Dedifferentiated amniotic fluid mesenchymal stem cell (primary cell): ENCODE measurements at regions not wholly inside any gene's neighbourhood (a gene's known extent, or its start where the extent isn't known, plus 50 kb on each side); places are given as distances from the start of the nearest gene placed in this dataset.
"Not testable (repeated sequence)": the region's sequence is repeated elsewhere in the genome, so short reads cannot be mapped to it uniquely, and the experiment has no call there.

Source experiments
- DNase-seq: peaks from one replicate; pipeline ENCODE4 v3.0.0-alpha.2; 2016; ENCODE audit errors: extremely low spot score

- no peak for DNase-seq
These were observed 859.9 kb upstream of the SLC10A2 start for GRCh38 chr13:103926118-103926517.

GRCh38 chr13:103908911-103909310 is 842.7 kb upstream of the SLC10A2 start:
- no peak for DNase-seq

GRCh38 chr13:103908274-103908673 is 842.1 kb upstream of the SLC10A2 start:
- no peak for DNase-seq

- no peak for DNase-seq
These were observed 837.6 kb upstream of the SLC10A2 start for GRCh38 chr13:103903790-103904189.

- DNase-seq, result no peak
These were observed 832.3 kb upstream of the SLC10A2 start for GRCh38 chr13:103898481-103898880.

- DNase-seq, result no peak
These were observed 829.8 kb upstream of the SLC10A2 start for GRCh38 chr13:103895835-103896531.

- DNase-seq, result no peak
These were observed 828.4 kb upstream of the SLC10A2 start for GRCh38 chr13:103894626-103895025.

- DNase-seq, result no peak
These were observed 818.0 kb upstream of the SLC10A2 start for GRCh38 chr13:103884101-103884723.

- no peak for DNase-seq
These were observed 817.5 kb upstream of the SLC10A2 start for GRCh38 chr13:103883698-103884097.

- DNase-seq, result peak; percentile 94
These were observed 816.9 kb upstream of the SLC10A2 start for GRCh38 chr13:103883164-103883563.

GRCh38 chr13:103880146-103880545 is 813.9 kb upstream of the SLC10A2 start:
- DNase-seq, result not testable (repeated sequence)

GRCh38 chr13:103878891-103879605 is 812.8 kb upstream of the SLC10A2 start:
- DNase-seq, result no peak

- DNase-seq, result no peak
These were observed 810.4 kb upstream of the SLC10A2 start for GRCh38 chr13:103876571-103876970.

- no peak for DNase-seq
These were observed 807.5 kb upstream of the SLC10A2 start for GRCh38 chr13:103873725-103874124.

- no peak for DNase-seq
These were observed 799.8 kb upstream of the SLC10A2 start for GRCh38 chr13:103866048-103866447.

- no peak for DNase-seq
These were observed 796.3 kb upstream of the SLC10A2 start for GRCh38 chr13:103862525-103862924.

GRCh38 chr13:103859952-103860351 is 793.7 kb upstream of the SLC10A2 start:
- DNase-seq, result no peak

GRCh38 chr13:103852036-103852435 is 785.8 kb upstream of the SLC10A2 start:
- no peak for DNase-seq

GRCh38 chr13:103844471-103844870 is 778.3 kb upstream of the SLC10A2 start:
- no peak for DNase-seq

GRCh38 chr13:103839460-103839859 is 773.2 kb upstream of the SLC10A2 start:
- no peak for DNase-seq

GRCh38 chr13:103835052-103835451 is 768.8 kb upstream of the SLC10A2 start:
- no peak for DNase-seq

- DNase-seq, result no peak
These were observed 767.2 kb upstream of the SLC10A2 start for GRCh38 chr13:103833294-103833852.

- no peak for DNase-seq
These were observed 749.4 kb upstream of the SLC10A2 start for GRCh38 chr13:103815619-103816018.
